Immature natural killer cell (primary cell): ENCODE measurements at regions not wholly inside any gene's neighbourhood (a gene's known extent, or its start where the extent isn't known, plus 50 kb on each side); places are given as distances from the start of the nearest gene placed in this dataset.
"Not testable (repeated sequence)": the region's sequence is repeated elsewhere in the genome, so short reads cannot be mapped to it uniquely, and the experiment has no call there.

Experiments
- DNase-seq, 3 donors: peaks; one replicate each; pipeline ENCODE4 v3.0.0; 2022; ENCODE audit warnings: mixed read lengths in 1 of 3
- H3K27ac Mint-ChIP-seq, 6 donors: one replicate each; pipeline ENCODE4 v1.8.0; 2020; ENCODE audit warnings: mixed read lengths in 6 of 6, mild to moderate bottlenecking in 5 of 6, inconsistent platforms in 4 of 6, moderate library complexity in 3 of 6
- H3K27me3 Mint-ChIP-seq, 3 donors: one replicate each; pipeline ENCODE4 v1.8.0; 2020 to 2021; ENCODE audit warnings: low read depth in 3 of 3, mild to moderate bottlenecking in 3 of 3, mixed read lengths in 3 of 3, moderate library complexity in 3 of 3, inconsistent platforms in 1 of 3
- H3K36me3 Mint-ChIP-seq, 3 donors: one replicate each; pipeline ENCODE4 v1.8.0; 2020; ENCODE audit warnings: mixed read lengths in 3 of 3, inconsistent platforms in 2 of 3, mild to moderate bottlenecking in 2 of 3
- H3K4me1 Mint-ChIP-seq, 2 donors: one replicate each; pipeline ENCODE4 v1.8.0; 2020; ENCODE audit warnings: inconsistent platforms in 2 of 2, mild to moderate bottlenecking in 2 of 2, mixed read lengths in 2 of 2, moderate library complexity in 1 of 2
- H3K4me3 Mint-ChIP-seq, 5 donors: one replicate each; pipeline ENCODE4 v1.8.0; 2020; ENCODE audit warnings: mild to moderate bottlenecking in 5 of 5, mixed read lengths in 5 of 5, inconsistent platforms in 3 of 5, moderate library complexity in 3 of 5
- H3K9me3 Mint-ChIP-seq, 6 donors: one replicate each; pipeline ENCODE4 v1.8.0; 2020; ENCODE audit warnings: mild to moderate bottlenecking in 6 of 6, mixed read lengths in 6 of 6, inconsistent platforms in 4 of 6, moderate library complexity in 3 of 6

DNA sequence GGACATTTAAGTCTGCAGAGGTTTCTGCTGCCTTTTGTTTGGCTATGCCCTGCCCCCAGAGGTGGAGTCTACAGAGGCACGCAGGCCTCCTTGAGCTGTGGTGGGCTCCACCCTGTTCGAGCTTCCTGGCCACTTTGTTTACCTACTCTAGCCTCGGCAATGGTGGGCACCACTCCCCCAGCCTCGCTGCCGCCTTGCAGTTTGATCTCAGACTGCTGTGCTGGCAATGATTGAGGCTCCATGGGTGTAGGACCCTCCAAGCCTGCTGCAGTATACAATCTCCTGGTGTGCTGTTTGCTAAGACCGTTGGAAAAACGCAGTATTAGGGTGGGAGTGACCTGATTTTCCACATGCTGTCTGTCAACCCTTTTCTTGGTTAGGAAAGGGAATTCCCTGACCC lies 360.1 kb upstream of the CHORDC1 start:
- not testable (repeated sequence) for DNase-seq, H3K4me3 Mint-ChIP-seq, H3K36me3 Mint-ChIP-seq, H3K27ac Mint-ChIP-seq, H3K27me3 Mint-ChIP-seq, H3K4me1 Mint-ChIP-seq
- peaks cover 15 to 36% (median 21%) of the 10 kb centered on the region in 6 donors for H3K9me3 Mint-ChIP-seq

DNA sequence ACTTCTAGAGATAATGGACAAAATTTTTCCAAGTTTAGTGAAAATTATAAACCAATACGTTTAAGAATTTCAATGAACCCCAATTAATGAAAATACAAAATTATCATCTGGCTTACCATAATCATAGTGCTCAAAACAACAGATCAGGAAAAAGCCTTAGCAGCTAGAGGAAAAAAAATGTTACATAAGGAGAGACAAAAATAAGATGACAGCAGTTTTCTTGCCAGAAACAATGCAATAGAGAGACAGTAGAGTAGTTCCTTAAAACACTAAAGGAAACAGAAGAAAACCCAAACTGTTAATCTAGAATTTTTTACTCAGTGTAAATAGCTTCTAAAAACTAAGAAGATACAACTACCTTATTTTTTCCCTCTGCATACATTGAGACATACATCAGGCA lies 341.7 kb upstream of the CHORDC1 start:
- H3K27ac Mint-ChIP-seq = no peak overlapping the region
- H3K27me3 Mint-ChIP-seq = no peaks in the 10 kb centered on the region
- H3K36me3 Mint-ChIP-seq = no peaks in the 10 kb centered on the region
- DNase-seq = no peak
- peaks cover 2 to 46% (median 29%) of the 10 kb centered on the region in 6 donors for H3K9me3 Mint-ChIP-seq
- H3K4me1 Mint-ChIP-seq = no peaks in the 10 kb centered on the region
- H3K4me3 Mint-ChIP-seq = no peak overlapping the region

DNA sequence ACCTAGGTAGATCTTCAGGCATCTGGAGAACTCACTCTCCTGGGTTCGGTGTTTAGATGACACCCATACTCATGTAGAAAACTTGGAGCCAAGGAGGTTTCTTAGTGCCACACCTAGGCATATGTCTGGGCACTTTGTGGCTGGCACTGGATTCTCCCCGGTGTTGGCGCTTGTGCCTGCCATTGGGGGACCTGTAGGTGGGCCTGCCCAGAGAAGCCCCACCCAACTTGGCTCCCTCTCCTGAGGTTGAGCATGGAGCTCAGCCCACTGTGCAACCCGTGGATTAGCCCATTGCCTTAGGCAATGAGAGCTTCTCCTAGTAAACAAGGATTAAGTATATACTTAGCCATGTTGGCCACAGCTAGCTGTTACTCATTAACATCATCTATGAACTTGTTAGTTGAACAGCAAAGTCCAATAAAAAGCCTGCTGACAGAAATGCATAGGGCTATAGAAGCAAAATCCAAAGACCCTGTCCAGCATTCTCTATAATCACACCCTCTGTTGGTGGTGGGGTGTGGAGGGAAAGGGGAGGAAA lies 335.5 kb upstream of the CHORDC1 start:
- no peak overlapping the region for H3K27ac Mint-ChIP-seq
- H3K9me3 Mint-ChIP-seq = peaks cover 5 to 55% (median 29%) of the 10 kb centered on the region in 6 donors
- no peak overlapping the region for H3K4me3 Mint-ChIP-seq
- DNase-seq = no peak
- no peaks in the 10 kb centered on the region for H3K4me1 Mint-ChIP-seq
- H3K36me3 Mint-ChIP-seq = no peaks in the 10 kb centered on the region
- H3K27me3 Mint-ChIP-seq = peaks cover 0 to 2% (median 0%) of the 10 kb centered on the region in 3 donors

DNA sequence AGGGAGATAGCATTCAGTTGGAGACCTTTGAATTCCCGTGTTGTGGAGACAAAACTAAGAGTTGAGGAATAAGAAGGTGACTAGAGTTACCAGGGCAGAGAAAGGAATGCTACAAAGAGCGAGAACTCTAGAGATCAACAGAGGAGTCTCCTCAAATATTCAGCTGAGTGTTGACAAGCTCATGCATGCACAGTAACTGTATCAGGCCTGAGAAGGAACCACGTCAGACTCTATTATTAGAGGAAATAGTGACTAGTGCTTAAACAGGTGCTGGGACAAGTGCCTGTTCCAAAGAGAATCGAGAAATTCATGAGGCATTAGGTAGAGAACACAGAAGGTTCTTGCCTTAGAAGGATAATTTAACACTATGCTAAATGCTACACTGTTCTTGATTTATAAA lies 333.8 kb upstream of the CHORDC1 start:
- Mint-ChIP-seq H3K27me3 (peaks cover 0 to 2% (median 0%) of the 10 kb centered on the region in 3 donors), H3K36me3 (no peaks in the 10 kb centered on the region), H3K4me1 (no peaks in the 10 kb centered on the region), H3K9me3 (peaks cover 7 to 59% (median 26%) of the 10 kb centered on the region in 6 donors), H3K27ac (no peak overlapping the region), H3K4me3 (no peak overlapping the region)
- no peak for DNase-seq

GRCh38 chr11:90556026-90556425 lies 333.2 kb upstream of the CHORDC1 start:
- H3K9me3 Mint-ChIP-seq = peaks cover 7 to 60% (median 27%) of the 10 kb centered on the region in 6 donors
- H3K27ac Mint-ChIP-seq = no peak overlapping the region
- no peak overlapping the region for H3K4me3 Mint-ChIP-seq
- no peaks in the 10 kb centered on the region for H3K4me1 Mint-ChIP-seq
- DNase-seq = no peak
- no peaks in the 10 kb centered on the region for H3K36me3 Mint-ChIP-seq
- peaks cover 0 to 2% (median 0%) of the 10 kb centered on the region in 3 donors for H3K27me3 Mint-ChIP-seq

DNA sequence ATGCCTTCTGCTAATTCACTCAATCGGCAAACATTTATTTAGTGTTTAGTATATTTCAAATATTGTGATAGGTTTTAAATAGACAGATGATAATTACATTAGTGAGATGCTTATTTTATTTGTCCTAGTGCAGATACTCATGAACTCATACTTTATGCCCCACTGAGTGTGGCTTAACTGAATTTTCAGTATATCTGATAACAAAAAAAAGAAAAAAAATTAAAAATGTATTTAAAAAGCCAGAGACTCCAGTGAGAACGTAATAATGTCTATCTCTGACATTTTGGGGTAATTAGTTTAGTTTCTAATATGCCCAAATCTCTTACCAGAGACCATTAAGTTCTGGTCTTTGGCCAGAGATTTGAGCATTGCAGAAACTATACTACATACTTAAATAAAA lies 332.6 kb upstream of the CHORDC1 start:
- Mint-ChIP-seq H3K27me3 (peaks cover 0 to 2% (median 0%) of the 10 kb centered on the region in 3 donors), H3K4me3 (no peak overlapping the region), H3K9me3 (peaks cover 9 to 56% (median 22%) of the 10 kb centered on the region in 6 donors), H3K36me3 (no peaks in the 10 kb centered on the region), H3K27ac (no peak overlapping the region), H3K4me1 (no peaks in the 10 kb centered on the region)
- DNase-seq = no peak

- Mint-ChIP-seq H3K4me3 (no peak overlapping the region), H3K36me3 (peaks cover 0 to 8% (median 0%) of the 10 kb centered on the region in 3 donors), H3K4me1 (no peaks in the 10 kb centered on the region), H3K27ac (no peak overlapping the region), H3K9me3 (peaks cover 4 to 48% (median 20%) of the 10 kb centered on the region in 6 donors), H3K27me3 (peaks cover 0 to 2% (median 0%) of the 10 kb centered on the region in 3 donors)
- no peak for DNase-seq
These were observed 319.2 kb upstream of the CHORDC1 start for GRCh38 chr11:90542092-90542491.

DNA sequence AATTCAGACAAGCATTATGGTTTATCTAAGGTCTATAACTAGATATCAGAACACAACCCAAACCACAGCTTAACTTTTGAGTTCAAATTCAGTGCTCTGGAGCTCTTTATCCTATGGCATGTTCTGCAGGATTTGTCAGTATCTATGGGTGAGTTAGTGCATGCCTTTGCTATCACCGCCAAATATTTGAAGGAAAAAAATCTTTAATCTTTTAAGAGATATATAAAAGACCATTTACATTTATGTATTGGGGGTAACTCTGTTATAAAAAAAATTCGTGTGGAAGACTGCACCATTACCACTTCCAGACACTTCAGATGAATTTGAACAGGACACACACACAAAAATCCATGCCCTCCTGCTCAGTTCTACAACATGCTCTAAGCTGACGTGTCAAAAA lies 313.5 kb upstream of the CHORDC1 start:
- H3K4me1 Mint-ChIP-seq = no peaks in the 10 kb centered on the region
- H3K27me3 Mint-ChIP-seq = peaks cover 0 to 2% (median 0%) of the 10 kb centered on the region in 3 donors
- H3K27ac Mint-ChIP-seq = no peak overlapping the region
- H3K36me3 Mint-ChIP-seq = peaks cover 0 to 4% (median 0%) of the 10 kb centered on the region in 3 donors
- H3K4me3 Mint-ChIP-seq = no peak overlapping the region
- H3K9me3 Mint-ChIP-seq = peaks cover 2 to 41% (median 14%) of the 10 kb centered on the region in 6 donors
- DNase-seq = no peak

DNA sequence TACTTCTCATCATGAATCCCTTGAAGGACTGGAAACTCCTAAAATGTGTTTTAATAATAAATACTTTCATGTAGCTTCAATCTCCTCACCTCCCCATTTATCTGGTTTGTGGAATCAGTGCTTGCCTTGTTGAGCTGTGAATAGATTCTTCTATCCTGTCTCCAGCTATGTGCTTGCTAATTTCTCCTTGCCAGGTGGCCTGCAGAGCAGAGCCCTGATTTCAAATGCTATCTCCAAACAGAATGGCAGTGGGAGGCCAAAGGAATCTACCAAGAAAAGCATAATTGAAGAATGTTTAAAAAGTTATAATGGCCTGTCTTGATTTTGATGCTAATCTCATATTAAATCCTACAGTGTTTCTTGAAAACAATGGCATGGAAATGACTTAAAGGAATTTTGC lies 309.3 kb upstream of the CHORDC1 start:
- peaks cover 0 to 3% (median 0%) of the 10 kb centered on the region in 3 donors for H3K27me3 Mint-ChIP-seq
- DNase-seq = no peak
- peaks cover 0 to 4% (median 0%) of the 10 kb centered on the region in 3 donors for H3K36me3 Mint-ChIP-seq
- H3K4me1 Mint-ChIP-seq = no peaks in the 10 kb centered on the region
- no peak overlapping the region for H3K27ac Mint-ChIP-seq
- peaks cover 2 to 40% (median 11%) of the 10 kb centered on the region in 6 donors for H3K9me3 Mint-ChIP-seq
- no peak overlapping the region for H3K4me3 Mint-ChIP-seq

- Mint-ChIP-seq H3K4me3 (no peak overlapping the region), H3K27me3 (peaks cover 0 to 3% (median 0%) of the 10 kb centered on the region in 3 donors), H3K9me3 (peaks cover 4 to 36% (median 10%) of the 10 kb centered on the region in 6 donors), H3K27ac (no peak overlapping the region), H3K4me1 (no peaks in the 10 kb centered on the region), H3K36me3 (peaks cover 0 to 4% (median 0%) of the 10 kb centered on the region in 3 donors)
- no peak for DNase-seq
These were observed 308.2 kb upstream of the CHORDC1 start for GRCh38 chr11:90531001-90531400.

GRCh38 chr11:90525962-90526361 lies 303.1 kb upstream of the CHORDC1 start:
- H3K36me3 Mint-ChIP-seq = no peaks in the 10 kb centered on the region
- peaks cover 0 to 1% (median 0%) of the 10 kb centered on the region in 3 donors for H3K27me3 Mint-ChIP-seq
- H3K4me3 Mint-ChIP-seq = no peak overlapping the region
- H3K27ac Mint-ChIP-seq = no peak overlapping the region
- H3K4me1 Mint-ChIP-seq = no peaks in the 10 kb centered on the region
- DNase-seq = no peak
- peaks cover 0 to 22% (median 7%) of the 10 kb centered on the region in 6 donors for H3K9me3 Mint-ChIP-seq

DNA sequence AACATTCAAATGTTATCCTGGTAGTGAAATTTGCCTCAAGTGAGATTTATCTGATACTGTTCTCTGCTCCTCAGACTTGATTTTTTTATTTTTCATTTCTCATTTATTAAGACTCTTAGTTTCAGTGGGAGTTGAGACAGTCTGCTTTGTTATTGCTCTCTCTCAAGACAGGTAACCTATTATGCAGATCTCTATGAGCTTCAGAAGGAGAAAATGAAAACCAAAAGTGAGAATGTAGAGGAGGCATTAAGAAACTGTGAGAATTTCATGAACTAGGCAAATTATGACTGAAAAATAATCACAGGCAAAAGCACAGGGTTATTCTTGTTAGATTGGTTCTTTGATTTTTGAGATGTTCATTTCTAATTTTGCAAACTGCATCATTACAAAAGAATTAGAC lies 290.0 kb upstream of the CHORDC1 start:
- Mint-ChIP-seq H3K36me3 (no peaks in the 10 kb centered on the region), H3K27me3 (peaks cover 0 to 1% (median 0%) of the 10 kb centered on the region in 3 donors), H3K27ac (no peak overlapping the region), H3K4me1 (no peaks in the 10 kb centered on the region), H3K4me3 (no peak overlapping the region), H3K9me3 (peaks cover 3 to 32% (median 16%) of the 10 kb centered on the region in 6 donors)
- DNase-seq = no peak

DNA sequence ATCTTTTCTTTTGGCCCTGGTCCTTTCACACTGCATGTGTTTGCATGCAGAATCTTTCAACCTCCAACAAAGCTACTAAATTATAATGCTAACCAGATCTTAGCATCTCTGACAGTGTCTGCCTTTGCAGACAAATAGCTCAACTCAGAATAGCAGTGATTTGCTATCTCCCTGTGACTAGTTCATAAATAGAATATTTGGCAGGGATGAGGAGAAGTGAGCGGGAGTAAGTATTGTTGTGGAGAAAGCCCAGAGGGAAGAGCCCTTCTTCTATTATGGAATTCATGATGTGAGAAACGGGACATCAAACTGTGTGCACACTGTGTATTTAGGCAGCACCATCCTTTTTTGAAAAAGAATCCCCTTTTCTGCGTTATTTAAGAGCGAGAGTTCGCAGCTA lies 288.0 kb upstream of the CHORDC1 start:
- H3K36me3 Mint-ChIP-seq = no peaks in the 10 kb centered on the region
- no peaks in the 10 kb centered on the region for H3K4me1 Mint-ChIP-seq
- H3K4me3 Mint-ChIP-seq = no peak overlapping the region
- no peak for DNase-seq
- no peak overlapping the region for H3K27ac Mint-ChIP-seq
- H3K9me3 Mint-ChIP-seq = peaks cover 3 to 40% (median 15%) of the 10 kb centered on the region in 6 donors
- peaks cover 0 to 1% (median 0%) of the 10 kb centered on the region in 3 donors for H3K27me3 Mint-ChIP-seq

DNA sequence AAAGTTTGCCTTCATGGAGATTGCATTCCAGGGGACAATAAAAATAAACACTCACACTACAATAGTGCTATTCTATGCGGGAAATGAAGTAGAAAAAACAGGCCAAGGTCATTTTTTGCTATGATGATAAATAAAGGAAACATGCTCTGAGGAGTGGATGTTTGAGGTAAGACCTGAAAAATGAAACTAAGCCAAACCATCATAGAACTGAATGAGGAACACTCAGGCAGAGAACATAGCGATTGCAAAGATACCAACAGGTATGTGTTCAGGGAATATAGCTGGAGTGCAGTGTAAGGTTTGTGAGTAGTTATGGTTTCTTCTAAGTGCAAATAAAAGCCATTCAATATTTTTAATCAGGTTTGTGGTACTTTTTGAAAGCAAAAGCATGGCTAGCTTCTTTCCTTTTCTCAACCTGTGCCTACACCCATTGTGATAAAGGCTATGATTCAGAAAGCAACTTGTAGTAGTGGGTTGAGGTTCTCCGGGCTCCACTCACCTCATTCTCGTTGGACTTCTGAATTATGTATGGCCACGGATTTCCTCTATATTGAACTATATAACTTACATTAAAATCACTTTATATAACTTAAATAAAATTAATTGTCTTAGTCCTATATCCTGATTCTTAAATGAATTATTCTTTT lies 278.2 kb upstream of the CHORDC1 start:
- H3K4me3 Mint-ChIP-seq = no peak overlapping the region
- no peak for DNase-seq
- no peaks in the 10 kb centered on the region for H3K4me1 Mint-ChIP-seq
- H3K27me3 Mint-ChIP-seq = peaks cover 0 to 1% (median 0%) of the 10 kb centered on the region in 3 donors
- H3K9me3 Mint-ChIP-seq = peaks cover 11 to 49% (median 23%) of the 10 kb centered on the region in 6 donors
- H3K36me3 Mint-ChIP-seq = no peaks in the 10 kb centered on the region
- H3K27ac Mint-ChIP-seq = no peak overlapping the region
